MM.1S (cell line): ENCODE measurements at regions not wholly inside any gene's neighbourhood (a gene's known extent, or its start where the extent isn't known, plus 50 kb on each side); places are given as distances from the start of the nearest gene placed in this dataset.

Source experiments
- EZH2 ChIP-seq: fragments of 300-600 bp; sonication (generic); optimal IDR thresholded peaks from 2 replicates; pipeline ENCODE3; 2017; ENCODE audit warnings: low read depth, mild to moderate bottlenecking, antibody characterized with exemption, low read length, mixed read lengths
- EZH2phosphoT487 ChIP-seq: fragments of 300-600 bp; sonication (generic); IDR thresholded peaks from 2 replicates; pipeline ENCODE4 v1.6.1; 2018; ENCODE audit warnings: antibody characterized with exemption, low read length
- TF ChIP-seq, protein P1 (sequence below): fragments of 300-600 bp; sonication (generic); IDR thresholded peaks from 2 replicates; pipeline ENCODE4 v1.5.1; 2016; ENCODE audit warnings: antibody characterized with exemption, low read length, mixed read lengths

- TF ChIP-seq, protein P1, sequence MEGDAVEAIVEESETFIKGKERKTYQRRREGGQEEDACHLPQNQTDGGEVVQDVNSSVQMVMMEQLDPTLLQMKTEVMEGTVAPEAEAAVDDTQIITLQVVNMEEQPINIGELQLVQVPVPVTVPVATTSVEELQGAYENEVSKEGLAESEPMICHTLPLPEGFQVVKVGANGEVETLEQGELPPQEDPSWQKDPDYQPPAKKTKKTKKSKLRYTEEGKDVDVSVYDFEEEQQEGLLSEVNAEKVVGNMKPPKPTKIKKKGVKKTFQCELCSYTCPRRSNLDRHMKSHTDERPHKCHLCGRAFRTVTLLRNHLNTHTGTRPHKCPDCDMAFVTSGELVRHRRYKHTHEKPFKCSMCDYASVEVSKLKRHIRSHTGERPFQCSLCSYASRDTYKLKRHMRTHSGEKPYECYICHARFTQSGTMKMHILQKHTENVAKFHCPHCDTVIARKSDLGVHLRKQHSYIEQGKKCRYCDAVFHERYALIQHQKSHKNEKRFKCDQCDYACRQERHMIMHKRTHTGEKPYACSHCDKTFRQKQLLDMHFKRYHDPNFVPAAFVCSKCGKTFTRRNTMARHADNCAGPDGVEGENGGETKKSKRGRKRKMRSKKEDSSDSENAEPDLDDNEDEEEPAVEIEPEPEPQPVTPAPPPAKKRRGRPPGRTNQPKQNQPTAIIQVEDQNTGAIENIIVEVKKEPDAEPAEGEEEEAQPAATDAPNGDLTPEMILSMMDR: no peak
- no peak for TF ChIP-seq EZH2
- no peak for TF ChIP-seq EZH2phosphoT487
Measured at GRCh38 chr9:1957856-1958255, 57.3 kb upstream of the SMARCA2 start.
